ENCODE measurements at regions not wholly inside any gene's neighbourhood (a gene's known extent, or its start where the extent isn't known, plus 50 kb on each side); places are given as distances from the start of the nearest gene placed in this dataset.

GRCh38 chr19:16000024-16000663 lies 51.3 kb downstream of the OR10H4 start:
- DNase-seq, result no peak

- DNase-seq, result no peak
Observed at GRCh38 chr19:16001481-16002312, 52.9 kb downstream of the OR10H4 start.

- DNase-seq, result no peak
Observed at GRCh38 chr19:16002406-16003384, 53.9 kb downstream of the OR10H4 start.

GRCh38 chr19:16003391-16003790 lies 54.6 kb downstream of the OR10H4 start:
- DNase-seq, result no peak

GRCh38 chr19:16005925-16006324 lies 57.1 kb downstream of the OR10H4 start:
- DNase-seq, result no peak

- no peak for DNase-seq
Observed at GRCh38 chr19:16012552-16012951, 63.7 kb upstream of the TPM4 start.

DNA sequence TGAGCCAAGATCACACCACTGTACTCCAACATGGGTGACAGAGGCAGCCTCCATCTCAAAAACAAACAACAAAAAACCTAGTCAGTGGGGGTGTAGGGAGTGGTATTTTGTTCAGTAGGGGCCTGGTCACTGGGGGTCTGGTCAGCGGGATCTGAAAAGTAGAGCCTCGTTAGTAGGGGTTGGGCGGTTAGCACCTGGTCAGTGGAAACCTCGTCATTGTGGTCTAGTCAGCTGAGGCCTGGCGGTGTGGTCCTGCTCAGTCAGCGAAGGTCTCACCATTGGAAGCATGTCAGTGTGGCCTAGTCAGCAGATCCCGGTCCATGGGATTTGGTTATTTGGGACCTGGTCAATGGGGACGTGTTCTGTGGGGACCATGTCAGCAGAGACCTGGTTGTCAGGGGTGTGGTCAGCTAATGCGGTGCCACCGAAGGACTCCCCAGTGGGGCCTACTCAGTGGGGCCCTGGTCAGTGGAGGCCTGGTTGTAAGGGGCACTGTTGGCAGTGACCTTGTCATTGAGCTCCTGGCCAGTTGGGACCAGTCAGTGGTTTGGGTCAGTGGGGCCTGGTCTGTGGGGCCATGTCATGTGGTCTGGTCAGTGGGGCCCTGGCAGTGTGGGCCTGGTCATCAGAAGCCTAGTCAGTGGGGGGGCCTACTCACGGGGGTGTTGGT lies 63.0 kb upstream of the TPM4 start:
- DNase-seq, result no peak

- DNase-seq, result no peak
Observed at GRCh38 chr19:16013851-16014840, 62.1 kb upstream of the TPM4 start.

- DNase-seq, result no peak
Observed at GRCh38 chr19:16014923-16015804, 61.1 kb upstream of the TPM4 start.

DNA sequence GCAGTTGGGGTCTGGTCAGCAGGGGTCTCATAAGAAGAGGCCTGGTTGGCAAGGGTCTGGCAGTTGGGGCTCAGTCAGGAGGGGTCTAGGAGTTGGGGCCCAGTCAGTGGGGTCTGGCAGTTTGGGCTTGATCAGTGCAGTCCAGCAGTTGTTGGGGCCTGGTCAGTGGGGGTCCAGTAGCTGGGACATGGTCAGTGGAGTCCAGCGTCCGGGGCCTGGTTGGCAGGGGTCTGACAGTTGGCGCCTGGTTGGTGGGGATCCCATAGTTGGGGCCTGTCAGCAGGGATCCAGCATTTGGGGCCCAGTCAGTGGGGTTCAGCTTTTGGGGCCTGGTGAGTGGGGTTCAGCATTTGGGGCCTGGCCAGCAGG lies 60.5 kb upstream of the TPM4 start:
- no peak for DNase-seq

DNA sequence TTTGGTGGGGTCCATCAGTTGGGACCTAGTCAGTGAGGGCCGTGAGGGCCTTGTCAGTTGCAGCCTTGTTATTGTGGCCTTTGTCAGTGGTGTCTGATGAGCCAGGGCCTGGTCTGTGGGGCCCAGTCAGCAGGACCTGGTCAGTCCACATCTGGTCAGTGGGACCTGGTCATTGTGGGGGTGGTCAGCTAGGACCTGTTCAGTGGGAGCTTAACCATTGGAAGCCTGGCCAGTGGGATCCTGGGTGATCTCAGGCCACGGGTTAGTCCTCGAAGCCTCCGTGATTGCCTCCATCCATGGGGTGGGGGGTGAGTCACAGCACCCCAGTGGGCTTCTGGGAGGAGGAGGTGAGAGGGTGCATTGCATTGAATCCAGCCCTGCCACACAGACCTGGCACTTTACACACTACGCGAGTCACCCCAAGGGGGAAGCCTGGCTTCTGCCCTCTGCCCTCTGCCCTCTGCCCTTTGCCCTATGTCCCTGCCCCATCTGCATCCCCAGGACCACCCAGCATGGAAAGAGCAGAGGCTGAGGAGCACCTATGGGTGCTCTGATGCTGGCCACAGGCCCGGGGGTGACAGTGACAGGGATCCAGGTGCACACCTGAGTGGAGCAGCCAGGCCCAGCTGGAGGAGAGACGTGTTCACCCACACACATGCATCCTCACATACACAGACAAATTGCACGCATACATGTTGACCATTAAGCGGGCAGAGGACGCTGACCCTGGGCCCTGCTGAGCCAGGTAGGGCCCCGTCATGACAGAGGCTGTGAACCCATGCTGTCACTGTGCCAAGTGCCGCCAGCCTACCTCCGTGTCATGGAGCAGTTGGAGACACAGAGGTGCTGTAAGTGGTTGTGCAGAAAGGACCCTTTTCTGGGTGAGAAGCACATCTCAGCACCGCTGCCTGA lies 59.8 kb upstream of the TPM4 start:
- DNase-seq, result no peak

DNA sequence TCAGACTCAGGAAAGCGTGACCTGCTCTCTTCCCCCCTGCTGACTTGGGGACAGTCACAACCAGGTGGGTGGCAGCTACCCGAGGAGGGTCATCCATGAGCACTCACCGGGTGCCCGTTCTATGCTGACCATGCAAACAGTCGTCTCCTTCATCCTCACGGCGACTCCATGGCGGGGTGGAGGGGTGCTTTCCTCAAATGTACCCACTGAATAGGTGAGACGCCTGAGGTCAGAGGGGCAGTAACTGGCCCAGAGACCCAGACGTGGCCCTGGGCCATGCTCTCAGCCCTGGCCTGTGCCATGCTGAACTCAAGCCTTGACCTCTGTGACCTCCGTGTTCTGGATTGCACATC lies 59.2 kb upstream of the TPM4 start:
- no peak for DNase-seq

DNA sequence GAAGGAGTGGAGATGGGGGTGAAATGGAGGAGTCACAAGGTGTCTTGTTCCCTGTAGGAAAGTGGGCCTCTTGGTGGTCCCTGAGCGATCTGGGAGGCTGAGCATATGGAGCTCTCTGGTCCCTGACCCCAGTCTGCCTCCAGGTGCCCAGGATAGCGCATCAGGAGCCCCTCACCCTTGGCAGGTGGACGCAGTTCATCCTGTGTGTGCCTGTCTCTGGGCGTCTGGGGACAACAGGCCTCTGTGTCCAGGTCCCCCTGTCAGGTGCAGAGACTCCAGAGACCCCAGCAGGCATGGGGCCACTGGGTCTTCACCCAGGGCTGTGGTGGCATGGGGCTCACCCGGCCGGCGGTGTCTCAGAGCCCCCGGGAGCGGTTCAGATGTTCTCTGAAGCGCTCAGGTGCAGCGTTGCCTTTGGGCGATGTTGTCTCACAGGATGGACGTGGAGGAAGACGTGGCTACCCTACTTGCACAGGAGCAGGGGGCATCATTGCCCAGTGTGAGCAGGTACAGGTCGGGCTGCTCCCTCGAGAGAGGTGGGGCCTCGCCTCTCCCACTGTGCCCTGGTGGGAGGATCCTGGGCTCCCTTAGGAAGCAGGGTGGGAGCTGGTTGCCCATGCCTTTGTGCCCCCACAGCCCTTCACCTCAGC lies 58.1 kb upstream of the TPM4 start:
- DNase-seq, result no peak

- DNase-seq, result no peak
Observed at GRCh38 chr19:16018801-16019551, 57.3 kb upstream of the TPM4 start.

DNA sequence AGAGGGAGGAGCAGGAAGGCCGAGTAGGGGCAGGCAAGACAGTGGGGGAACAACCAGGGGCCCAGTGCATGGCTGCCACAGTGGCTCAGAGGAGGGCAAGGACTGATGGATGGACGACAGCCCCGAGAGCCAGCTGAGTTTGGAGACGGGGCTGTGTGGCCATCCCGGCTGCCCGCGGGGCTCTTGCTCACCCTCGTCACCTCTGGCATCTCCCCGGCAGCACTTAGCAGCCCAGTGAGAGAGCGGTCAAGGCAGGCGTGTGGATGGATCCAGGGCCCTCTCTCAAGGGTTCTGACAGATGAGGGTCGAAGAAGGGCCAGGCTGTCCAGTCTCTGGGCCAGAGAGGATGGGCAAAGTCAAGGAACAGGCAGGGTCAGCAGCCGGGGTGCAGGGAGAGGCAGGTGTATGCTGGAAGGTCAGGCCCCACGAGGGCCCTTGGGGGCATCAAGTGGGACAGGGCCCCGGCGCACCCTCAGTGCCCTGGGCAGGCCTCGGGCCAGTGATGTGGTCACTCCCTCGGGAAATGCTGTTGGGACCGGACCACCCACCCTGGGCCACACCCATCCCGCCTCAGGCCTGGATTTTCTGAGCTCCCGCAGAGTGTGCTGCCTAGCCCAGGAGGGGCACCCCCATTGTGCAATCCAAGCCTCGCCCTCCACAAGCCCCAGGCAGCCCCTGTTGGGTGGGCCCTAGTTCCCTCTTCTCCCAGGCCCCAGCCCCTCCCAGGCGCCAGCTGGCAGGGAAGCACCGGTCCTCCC lies 56.4 kb upstream of the TPM4 start:
- no peak for DNase-seq

GRCh38 chr19:16021796-16022195 lies 54.5 kb upstream of the TPM4 start:
- no peak for DNase-seq

- DNase-seq, result no peak
Observed at GRCh38 chr19:16022251-16022650, 54.0 kb upstream of the TPM4 start.

Data from kidney glomerular epithelial cell (primary cell).